Epithelial cell of proximal tubule (primary cell): ENCODE measurements at regions not wholly inside any gene's neighbourhood (a gene's known extent, or its start where the extent isn't known, plus 50 kb on each side); places are given as distances from the start of the nearest gene placed in this dataset.

Experiments used
- DNase-seq: peaks from one replicate; pipeline ENCODE4 v3.0.0-alpha.2; 2011; ENCODE audit warnings: low read depth
- H3K4me3 ChIP-seq: 2 replicates; pipeline ENCODE4 v1.5.1; 2011; ENCODE audit warnings: low read depth, mild to moderate bottlenecking, low read length
- CTCF ChIP-seq: conservative IDR thresholded peaks from 2 replicates; pipeline ENCODE4 v1.5.1; 2012; ENCODE audit warnings: low read depth, mild to moderate bottlenecking, low read length

- no peak overlapping the region for H3K4me3 ChIP-seq
- no peak for TF ChIP-seq CTCF
- DNase-seq, result no peak
These were observed 66.0 kb upstream of the DOCK1 start for GRCh38 chr10:126839094-126839761.

GRCh38 chr10:126840576-126841135 is 64.6 kb upstream of the DOCK1 start:
- TF ChIP-seq CTCF, result no peak
- DNase-seq, result no peak

GRCh38 chr10:126841341-126841895 is 63.8 kb upstream of the DOCK1 start:
- DNase-seq, result no peak
- TF ChIP-seq CTCF, result no peak
- no peak overlapping the region for H3K4me3 ChIP-seq

More at GRCh38 chr10:126840576-126841135, 64.6 kb upstream of the DOCK1 start:
- no peak overlapping the region for H3K4me3 ChIP-seq

GRCh38 chr10:126842356-126842755 is 62.9 kb upstream of the DOCK1 start:
- no peak for TF ChIP-seq CTCF
- H3K4me3 ChIP-seq, result no peak overlapping the region
- no peak for DNase-seq

- no peak for DNase-seq
- no peak overlapping the region for H3K4me3 ChIP-seq
- no peak for TF ChIP-seq CTCF
These were observed 62.4 kb upstream of the DOCK1 start for GRCh38 chr10:126842836-126843235.

GRCh38 chr10:126843299-126843934 is 61.8 kb upstream of the DOCK1 start:
- no peak for DNase-seq
- no peak overlapping the region for H3K4me3 ChIP-seq
- TF ChIP-seq CTCF, result no peak
